NCI-H2196 treated with DMSO at 0.1 percent for 48 hours (cell line): ENCODE measurements at regions not wholly inside any gene's neighbourhood (a gene's known extent, or its start where the extent isn't known, plus 50 kb on each side); places are given as distances from the start of the nearest gene placed in this dataset.

ENCODE experiments used
- DNase-seq: peaks from one replicate; lab custom pipeline; 2025; ENCODE audit not compliant: unreplicated experiment; lab: John Stamatoyannopoulos, UW

DNA sequence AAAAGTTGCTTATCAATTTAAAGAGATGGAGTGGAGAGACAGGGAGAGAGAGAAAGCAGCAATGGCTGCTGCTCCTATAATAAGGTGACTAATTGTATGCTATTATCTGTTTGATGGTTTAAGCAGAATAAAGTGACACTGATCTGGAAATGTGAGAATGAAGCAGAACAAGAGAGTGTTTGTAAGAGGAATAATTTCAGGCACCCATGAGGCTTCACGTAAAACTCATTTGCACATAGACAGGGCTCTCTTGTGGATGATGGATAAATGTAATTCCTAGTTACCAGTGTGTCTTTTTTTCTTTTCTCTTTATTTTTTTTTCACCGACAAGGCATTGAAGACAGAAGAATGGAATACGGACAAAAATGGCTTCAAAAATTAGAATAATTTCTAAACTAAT is 228.8 kb upstream of the TYRP1 start:
- no peak for DNase-seq

DNA sequence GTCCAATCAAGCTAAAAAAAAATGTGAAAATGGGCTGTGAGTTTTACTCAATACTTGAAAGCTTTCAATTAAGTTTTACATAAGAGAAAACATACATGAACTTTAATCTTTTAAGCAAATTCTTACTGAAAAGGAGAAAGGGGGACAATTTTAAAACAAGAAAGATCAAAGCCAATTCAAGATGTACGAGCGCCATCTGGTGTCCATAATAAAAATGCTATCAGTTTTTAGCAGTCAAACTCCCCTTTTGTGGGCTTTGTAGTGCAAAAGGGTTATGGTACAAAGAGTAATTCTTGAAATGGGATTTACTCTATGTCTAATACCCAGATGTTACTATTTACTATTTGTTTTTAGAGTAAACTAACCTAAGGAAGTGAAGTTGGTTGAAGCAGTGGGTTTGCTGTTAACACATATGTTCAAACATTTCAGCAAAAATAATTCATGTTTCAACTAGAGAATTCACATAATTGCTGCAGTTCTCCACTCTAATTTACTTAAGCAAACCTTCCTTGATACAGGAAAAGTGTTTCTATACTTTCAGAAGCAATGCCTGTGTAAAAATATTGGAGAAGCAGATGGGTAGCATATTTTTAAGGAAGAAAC is 228.2 kb upstream of the TYRP1 start:
- DNase-seq = peak; percentile 18

DNA sequence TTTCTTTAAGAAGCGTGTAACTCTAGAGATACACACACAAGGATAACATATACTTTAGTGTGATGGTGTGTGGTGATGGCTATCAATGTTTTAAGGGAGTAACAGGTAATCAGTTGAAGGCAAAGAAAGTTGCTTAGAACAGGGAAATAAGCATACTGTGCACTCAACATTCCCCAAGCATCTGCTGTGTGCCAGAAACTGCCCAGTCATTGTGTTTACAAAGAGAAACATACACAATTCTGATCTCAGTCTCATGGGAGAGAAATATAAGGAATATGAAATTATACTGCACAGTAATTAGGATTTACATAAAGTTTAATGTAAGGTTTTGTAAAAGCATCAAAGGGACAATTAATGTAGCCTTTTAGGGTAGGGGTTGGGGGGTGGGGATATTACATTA is 224.1 kb upstream of the TYRP1 start:
- no peak for DNase-seq

DNA sequence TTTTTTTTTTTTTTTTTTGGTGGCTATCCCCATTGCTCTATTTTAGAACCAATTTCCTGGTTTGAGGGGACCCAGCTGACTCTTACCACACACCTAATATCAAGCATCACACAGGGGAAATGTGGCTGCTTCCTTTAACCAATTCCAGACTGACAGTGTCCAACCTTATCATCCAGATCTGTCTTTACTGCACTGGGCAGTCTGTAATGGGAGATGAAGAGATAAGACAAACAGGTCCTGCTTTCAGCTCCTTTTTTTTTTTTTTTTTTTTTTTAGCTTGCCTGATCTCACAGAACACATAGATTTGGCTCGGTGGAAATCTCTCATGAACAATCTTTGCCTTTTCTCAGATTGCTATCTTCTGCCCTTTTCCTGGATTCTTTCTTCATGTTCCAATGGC is 198.8 kb upstream of the TYRP1 start:
- no peak for DNase-seq

DNA sequence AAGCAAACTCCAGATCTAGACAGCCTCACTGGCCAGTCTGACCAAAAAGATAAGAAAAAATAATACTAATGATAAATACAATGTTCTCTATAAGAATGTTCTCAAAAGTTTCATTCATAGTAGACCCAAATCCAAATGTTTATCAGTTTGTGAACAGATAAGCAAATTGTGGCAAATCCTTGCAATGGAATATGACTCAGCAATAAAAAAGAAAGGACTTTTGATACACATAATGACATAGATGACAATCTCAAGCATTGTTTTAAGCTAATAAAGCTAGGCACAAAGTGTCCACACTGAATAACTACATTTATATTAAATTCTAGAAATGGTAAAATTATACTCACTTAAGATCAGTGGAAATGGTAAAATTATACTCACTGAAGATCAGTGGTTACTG is 195.4 kb upstream of the TYRP1 start:
- no peak for DNase-seq

DNA sequence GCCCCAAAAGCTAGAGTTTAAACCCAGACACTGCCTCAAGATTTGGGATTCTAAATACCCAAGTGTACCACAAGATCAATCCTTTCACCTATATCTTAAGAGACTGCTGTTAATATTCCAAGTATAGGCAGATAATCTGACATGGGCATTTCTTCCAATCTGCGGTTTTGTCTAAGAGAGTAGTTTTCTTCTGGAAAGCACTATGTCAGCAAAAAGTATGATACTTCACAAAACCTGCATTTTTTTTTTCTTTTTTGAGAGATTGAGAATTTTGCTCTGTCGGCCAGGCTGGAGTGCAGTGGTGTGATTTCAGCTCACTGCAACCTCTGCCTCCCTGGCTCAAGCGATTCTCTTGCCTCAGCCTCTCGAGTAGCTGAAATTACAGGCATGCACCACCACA is 190.7 kb upstream of the TYRP1 start:
- no peak for DNase-seq

DNA sequence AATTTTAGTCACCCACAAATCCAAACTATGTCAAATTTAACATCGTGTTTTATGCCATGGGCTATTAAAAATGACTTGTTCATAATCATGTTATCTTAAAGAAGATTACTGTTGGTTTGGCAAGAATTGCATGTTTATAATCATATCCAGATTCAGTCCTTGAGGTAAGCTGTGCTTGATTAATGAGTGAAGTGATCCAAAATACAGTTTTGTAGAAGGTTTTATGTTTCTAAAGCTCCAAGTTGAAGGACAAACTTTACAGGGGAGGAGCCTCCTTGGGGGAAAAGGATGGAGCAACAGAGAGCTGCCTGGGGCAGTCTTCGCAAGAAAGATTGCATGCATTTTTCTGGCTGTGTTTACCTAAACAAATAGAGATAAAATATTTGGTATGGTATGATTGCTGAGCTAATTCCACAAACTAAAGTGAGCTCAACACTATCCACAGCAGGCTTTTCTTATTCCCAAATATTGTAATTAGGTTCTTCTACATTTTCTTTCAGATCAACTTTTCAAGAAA is 189.5 kb upstream of the TYRP1 start:
- DNase-seq = no peak

DNA sequence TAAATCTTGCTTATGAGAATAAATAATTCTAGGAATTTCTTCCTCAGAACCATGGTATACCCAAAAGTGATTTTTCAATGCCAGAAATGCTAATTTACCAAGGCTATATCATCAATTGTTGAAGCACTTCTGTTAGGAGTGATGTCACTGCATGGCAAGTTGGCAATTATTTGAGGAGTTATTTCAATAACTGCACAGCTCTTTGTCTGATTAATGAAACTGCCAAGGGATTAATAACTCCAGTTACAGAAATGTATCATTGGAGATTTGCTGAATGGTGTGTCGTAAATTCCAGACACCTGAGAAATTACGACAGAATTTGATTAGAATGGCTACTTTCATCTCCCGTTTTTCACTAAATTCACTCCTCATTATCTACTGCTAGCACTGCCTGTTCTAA is 182.6 kb upstream of the TYRP1 start:
- DNase-seq = no peak

DNA sequence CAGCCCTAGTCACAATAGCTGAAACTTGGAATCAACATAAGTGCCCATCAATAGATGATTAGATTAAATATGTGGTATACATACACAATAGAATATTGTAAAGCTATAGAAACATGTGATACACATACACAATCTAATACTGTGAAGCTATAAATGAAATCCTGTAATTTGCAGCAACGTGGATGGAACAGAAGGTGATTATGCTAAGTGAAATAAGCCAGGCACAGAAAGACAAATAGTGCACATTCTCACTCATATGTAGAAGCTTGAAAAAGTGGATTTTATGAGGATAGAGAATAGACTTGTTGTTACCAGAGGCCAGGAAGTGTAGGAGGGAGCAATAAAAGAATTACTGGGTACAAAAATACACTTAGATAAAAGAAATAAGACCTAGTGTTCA is 181.5 kb upstream of the TYRP1 start:
- DNase-seq = no peak

DNA sequence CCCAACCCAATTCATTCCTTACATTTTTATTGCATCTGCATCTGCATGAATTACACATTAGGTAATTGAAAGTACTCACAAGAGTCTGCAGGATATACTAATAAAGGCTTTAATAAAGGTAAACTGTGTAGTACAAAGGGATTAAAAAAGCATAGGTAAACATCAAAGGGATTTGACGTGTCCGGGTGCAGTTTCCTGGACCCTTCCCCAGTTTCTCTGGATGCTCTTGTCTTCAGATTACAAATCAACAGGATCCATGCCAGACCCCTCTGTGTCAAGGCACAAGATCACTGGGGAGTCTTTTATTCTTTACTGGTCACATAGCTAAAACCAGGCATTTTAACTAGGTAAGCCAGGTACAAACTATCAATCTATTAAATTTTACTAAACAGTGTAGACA is 177.2 kb upstream of the TYRP1 start:
- no peak for DNase-seq

DNA sequence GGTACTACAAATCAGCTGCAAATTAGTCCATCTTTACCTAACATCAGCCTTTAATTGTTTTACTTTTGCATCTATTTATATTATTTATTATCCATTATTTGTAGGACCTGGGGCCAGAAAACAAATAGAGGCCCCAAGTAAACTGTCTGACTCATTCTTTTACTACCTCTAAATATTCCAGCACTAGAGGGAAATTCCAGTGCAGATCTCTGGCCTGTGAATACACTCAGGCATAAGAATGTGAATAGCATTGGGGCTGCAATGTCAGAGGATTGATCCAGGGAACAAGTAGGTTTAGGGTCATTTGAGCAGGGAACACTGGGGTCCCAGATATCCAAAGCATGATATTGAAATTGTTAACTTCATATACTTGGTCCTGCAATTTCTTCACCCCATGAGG is 176.6 kb upstream of the TYRP1 start:
- DNase-seq = no peak

DNA sequence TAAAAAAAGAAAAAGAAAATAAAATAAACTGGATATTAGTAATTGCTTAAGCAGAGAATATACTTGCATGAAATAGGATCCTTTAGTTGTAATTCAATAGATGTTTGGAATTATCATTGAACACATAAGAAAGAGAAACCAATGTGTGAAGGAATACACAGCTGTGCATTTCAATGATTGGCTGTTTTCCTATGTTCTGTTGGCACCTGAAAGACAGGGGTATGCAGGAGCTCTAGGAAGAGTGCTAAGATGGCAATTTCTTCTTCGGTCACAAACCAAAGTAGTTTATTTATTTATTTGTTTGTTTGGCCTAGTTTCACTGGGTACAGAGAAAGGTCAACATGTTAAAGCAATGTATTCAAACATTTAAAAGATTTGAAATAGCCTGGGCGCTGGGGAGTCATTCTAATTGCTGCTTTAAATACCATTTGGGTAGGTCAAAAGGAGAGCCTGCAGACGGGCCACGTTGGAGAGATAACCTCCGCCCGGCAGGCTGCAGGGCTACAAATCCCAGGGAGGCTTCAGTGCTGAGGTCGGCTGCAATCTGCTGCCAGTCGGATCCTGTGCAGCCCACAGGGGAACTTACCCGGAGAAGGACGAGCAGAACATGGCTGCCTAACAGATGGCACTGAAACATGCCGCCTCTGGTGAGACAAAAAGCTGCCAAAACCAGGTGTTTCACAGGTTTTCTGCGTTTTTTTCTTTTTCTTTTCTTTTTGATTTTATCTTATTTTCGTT is 154.2 kb upstream of the TYRP1 start:
- DNase-seq = no peak

DNA sequence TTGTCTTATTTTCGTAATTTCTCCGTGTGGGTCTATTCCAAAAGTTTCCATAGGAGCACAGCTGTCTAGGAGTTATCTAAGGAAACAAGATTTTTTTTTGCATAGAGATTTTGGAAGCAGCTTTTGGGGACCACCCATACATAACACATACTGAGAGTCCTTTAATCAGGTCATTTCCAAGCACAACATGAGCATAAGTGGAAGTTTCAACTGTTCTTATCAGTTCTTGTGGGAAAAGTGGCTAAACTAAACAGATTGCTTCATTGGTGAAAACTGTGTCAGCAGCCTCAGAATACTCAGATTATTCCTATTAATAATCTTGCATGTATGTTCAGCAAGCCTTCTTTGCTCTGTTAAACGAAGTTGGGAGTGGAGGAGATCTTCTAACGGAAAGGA is 153.6 kb upstream of the TYRP1 start:
- DNase-seq = no peak

DNA sequence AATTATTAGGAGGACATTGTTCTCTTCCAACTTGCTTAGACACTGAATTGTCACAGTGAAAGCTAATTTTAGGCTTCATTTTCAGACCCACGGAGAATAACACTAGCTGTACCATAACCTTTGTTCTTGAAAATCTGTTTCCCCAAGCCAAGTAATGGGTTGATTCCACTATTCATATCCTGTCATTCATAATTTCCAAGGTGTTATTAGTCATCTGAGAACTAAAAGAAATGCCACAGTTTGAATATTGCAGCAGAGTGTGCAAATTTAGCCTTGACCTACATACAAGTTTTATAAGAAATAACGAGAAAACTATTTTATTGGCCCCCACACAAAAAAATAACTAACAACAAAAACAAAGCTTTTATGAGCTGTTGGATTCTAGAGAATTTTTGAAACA is 148.5 kb upstream of the TYRP1 start:
- no peak for DNase-seq

DNA sequence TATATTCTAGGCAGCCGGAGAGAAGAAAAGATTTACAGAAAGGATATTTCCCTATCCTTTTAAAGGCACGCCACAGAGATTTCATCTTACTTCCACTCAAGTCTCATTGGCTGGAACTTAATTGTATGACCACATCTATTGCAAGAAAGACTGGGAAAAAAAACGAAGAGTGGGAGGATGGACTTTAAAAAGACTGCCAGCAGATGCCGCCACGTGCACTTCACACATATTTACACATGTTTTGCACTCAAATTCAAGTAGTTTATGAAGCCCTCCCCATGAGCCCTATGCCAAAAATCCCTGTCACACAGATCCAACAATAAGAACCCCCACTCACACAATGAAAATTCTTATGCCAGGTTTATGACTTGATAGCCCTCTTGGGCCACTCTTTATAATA is 138.5 kb upstream of the TYRP1 start:
- no peak for DNase-seq

DNA sequence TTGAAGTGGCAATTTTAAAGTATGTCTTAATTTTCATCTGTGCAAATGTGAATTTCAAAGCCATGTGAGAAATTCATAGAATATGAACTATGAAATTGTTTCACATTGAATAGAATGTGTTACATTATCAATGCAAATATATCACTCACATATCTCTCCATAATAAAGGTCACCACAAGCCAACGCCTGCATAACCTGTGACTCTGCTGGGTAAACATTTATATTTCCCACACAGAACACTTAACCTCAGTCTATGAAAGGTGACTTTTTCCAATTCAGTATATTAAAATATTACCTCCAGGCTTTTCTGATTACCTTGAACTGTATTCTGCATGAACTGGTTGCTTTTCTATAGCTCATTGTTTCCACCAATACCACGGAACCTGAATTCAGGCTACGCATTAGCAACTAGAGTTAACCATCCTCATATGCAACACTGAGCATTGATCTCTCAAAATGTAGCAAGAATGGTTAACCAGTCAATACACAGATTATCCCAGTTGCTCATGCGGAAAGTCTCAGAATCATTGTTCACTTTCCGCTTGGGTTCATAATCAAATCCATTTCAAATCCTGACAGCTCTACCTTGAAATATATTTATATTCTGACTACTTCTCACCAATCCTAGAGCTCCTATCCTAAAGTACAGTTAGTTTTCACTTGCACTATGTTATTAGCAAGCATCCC is 126.6 kb upstream of the TYRP1 start:
- DNase-seq = no peak

DNA sequence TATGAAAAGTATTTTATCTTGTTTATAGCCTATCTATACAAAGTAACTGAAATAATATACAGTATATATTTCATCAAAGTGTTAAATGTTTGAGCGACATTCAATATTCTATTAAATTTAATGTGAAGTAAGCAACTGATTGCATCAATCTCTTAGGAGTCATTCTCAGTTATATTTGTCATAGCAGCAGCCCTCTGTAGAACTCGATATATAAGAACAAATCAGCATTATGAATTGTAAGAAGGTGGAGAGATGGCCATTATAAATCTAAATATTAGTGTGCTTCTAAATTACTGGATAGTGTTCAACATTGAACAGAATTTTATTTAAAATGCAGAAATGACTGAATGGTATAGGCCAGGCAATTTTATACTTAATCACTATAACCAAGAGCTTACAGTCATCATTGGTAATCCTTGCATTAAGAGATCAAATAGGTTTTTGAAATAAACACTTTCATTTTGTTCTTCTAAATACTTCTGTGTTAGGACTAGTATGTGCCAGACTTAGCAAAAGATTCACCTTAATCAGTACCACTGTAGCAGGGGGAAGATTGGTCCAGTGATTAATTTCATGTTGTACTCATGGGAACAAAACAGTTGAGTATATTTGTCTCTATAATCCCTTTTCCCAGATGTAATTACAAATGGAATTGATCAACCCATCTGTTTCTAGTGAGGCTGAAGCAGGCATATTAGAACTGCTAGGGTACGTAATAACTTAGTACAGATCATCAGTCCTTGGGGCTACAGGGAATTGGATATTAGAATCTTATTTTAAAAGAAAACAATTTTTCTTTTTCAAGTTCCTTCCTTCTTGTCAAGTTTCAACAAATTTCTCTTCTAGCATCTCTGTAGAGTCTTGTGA is 108.3 kb upstream of the TYRP1 start:
- no peak for DNase-seq

DNA sequence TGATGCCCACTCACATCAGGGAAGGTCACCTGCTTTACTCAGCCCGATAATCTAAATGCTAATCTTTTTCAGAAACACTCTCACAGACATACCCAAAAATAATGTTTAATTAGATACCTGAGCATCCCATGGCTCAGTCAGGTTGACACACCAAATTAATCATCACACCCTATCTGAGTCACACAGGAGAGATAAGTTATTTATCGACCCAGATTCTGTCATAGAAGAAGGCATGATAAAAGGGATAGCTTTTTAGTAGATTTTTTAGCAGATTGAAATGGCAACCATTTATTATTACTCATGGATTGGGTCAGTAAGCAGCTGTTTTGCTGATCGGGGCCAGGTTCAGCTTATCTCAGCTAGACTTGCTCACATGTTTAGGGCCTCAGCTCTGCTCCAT is 97.8 kb upstream of the TYRP1 start:
- DNase-seq = no peak

DNA sequence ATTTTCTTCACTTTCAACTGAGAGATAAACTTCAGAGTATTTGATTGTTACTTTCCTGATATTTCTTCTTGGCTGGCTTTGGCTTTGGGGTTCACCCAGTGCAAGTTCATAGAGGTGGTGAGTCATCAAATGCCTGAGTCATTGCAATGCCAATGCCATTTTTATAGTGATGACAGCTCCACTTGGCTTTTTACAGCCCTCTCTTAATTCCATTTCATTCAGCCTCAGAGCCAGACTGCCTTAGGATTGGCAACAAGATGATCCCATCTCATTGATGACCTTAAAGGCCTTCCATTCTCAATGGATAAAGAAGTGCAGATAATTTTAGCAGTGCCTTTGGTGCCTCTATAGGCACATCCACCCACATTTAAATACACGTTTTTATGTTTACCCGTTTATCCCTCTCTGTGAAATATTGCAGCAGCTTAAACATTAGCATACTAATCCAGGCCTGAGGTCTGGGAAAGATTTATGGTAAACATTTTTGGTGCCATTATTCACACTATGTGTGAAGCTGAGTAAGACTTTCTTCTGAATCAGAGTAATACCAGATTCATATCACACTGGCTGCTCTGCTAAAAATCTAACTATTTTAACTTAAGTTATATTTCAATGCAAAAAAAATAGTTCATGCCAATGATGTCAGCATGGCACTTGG is 88.9 kb upstream of the TYRP1 start:
- no peak for DNase-seq

DNA sequence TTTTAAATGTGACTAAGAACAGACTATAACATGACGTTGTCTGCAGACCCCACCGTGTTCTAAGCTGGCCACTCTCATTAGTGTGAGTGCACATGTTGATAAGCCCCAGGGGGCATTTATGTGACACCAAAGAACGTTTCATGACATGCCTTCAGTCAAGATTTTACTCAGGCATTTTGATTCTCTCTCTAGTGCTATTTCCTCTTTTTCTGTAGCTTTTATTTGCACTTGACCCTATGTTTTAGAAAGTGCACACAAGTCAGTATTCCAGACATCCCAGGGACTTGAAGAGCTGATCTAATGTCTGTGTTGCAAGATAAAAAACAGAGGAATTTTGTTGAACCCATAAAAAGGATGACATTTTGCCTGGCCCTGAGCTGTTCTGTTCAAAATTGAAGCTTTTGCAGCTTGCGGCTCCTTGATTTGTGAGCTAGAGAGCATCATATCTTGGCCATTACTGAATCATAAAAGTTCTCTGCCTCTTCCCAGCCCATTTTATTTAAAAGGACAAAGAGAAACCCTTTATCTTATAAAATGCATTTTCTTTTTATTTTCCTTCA is 80.9 kb upstream of the TYRP1 start:
- DNase-seq = no peak

DNA sequence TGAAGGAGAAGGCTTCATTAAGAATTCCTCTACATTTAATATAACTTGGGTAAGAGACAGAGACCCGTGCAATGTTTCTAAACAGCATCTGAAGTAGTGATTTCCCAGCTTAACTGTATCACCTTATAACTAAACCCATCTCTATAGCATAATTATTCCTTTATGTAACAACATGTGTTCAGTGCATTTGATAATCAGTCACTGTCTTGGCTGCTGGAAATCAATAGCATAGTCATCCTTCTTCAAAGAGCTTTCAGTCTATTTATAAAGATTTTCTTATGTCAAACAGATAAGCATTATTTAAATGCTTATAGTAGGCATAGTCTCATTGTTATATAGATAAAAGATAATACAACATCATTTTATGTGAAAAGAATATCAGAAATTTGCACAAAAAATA is 80.1 kb upstream of the TYRP1 start:
- no peak for DNase-seq
